ENCODE measurements at regions not wholly inside any gene's neighbourhood (a gene's known extent, or its start where the extent isn't known, plus 50 kb on each side); places are given as distances from the start of the nearest gene placed in this dataset.

- no peak for TF ChIP-seq ZBTB33 (IDR thresholded peaks at IDR 0.05)
- no peak for TF ChIP-seq NR2F2 (IDR thresholded peaks at IDR 0.05)
- TF ChIP-seq GABPA (IDR thresholded peaks at IDR 0.05 in 1 of 2, conservative IDR thresholded peaks at IDR 0.05 in 1 of 2): no peak
- no peak for TF ChIP-seq EGR1 (IDR thresholded peaks at IDR 0.05; ENCODE audit: low read depth in 2 of 2)
- no peak for TF ChIP-seq HNF4G (IDR thresholded peaks at IDR 0.05)
- no peak for TF ChIP-seq YY1 (IDR thresholded peaks at IDR 0.05)
- no peak for TF ChIP-seq SP1 (IDR thresholded peaks at IDR 0.05)
Observed at GRCh38 chr2:238750212-238750904, 97.5 kb upstream of the TWIST2 start (continued).

DNA sequence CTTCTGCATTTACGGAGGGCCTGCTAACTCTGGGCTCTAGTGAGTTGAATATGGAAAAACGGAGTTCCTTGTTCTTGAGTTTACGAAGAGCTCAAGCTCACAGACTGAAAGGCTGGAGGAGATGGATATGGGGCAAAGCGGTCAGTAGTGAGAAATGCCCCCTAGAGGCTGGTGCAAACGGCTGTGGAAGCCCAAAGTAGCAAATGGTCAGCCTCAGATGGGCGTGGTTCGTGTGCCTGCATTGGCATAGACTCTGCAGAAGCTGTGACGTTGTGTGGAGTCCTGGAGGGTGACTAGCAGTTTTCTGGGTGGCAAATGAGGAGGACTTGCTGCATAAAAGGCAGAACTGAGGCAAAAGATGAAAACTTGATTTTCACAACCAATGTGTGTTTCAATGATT, 93.6 kb upstream of the TWIST2 start:
- Histone ChIP-seq H3K27ac (ENCODE audit: low read depth in 1 of 2, low read length in 2 of 2) (no peak overlapping the region), H3K4me1 (ENCODE audit: control insufficient read depth in 4 of 4, insufficient read depth in 4 of 4, low read length in 3 of 4) (no peaks in the 10 kb centered on the region), H3K27me3 (ENCODE audit: control insufficient read depth in 4 of 4, insufficient read depth in 4 of 4, low read length in 3 of 4) (no peaks in the 10 kb centered on the region), H3K36me3 (ENCODE audit: control insufficient read depth in 4 of 4, insufficient read depth in 3 of 4, low read depth in 1 of 4, low read length in 3 of 4) (no peaks in the 10 kb centered on the region), H3K9ac (ENCODE audit: low read depth in 1 of 2, low read length in 2 of 2) (no peak overlapping the region), H3K4me3 (ENCODE audit: low read depth in 1 of 3, low read length in 3 of 3) (no peak overlapping the region), H3K9me3 (ENCODE audit: control insufficient read depth in 4 of 4, low read length in 3 of 4) (peaks cover 0 to 7% (median 3%) of the 10 kb centered on the region in 4 donors)
- no peak for DNase-seq (ENCODE audit: low spot score)
- TF ChIP-seq GABPA (IDR thresholded peaks at IDR 0.05 in 1 of 2, conservative IDR thresholded peaks at IDR 0.05 in 1 of 2) (no peak), SP1 (IDR thresholded peaks at IDR 0.05) (no peak), EGR1 (IDR thresholded peaks at IDR 0.05; ENCODE audit: low read depth in 2 of 2) (no peak), YY1 (IDR thresholded peaks at IDR 0.05) (no peak), REST (IDR thresholded peaks at IDR 0.05) (no peak), TAF1 (conservative IDR thresholded peaks at IDR 0.05) (no peak), ZBTB33 (IDR thresholded peaks at IDR 0.05) (no peak), JUND (IDR thresholded peaks at IDR 0.05) (no peak), FOXA1 (IDR thresholded peaks at IDR 0.05) (no peak), HNF4A (conservative IDR thresholded peaks at IDR 0.05) (no peak), FOXA2 (IDR thresholded peaks at IDR 0.05) (no peak), HNF4G (IDR thresholded peaks at IDR 0.05) (no peak), RAD21 (IDR thresholded peaks at IDR 0.05) (no peak), RXRA (IDR thresholded peaks at IDR 0.05) (no peak)
- TF ChIP-seq, protein P1, sequence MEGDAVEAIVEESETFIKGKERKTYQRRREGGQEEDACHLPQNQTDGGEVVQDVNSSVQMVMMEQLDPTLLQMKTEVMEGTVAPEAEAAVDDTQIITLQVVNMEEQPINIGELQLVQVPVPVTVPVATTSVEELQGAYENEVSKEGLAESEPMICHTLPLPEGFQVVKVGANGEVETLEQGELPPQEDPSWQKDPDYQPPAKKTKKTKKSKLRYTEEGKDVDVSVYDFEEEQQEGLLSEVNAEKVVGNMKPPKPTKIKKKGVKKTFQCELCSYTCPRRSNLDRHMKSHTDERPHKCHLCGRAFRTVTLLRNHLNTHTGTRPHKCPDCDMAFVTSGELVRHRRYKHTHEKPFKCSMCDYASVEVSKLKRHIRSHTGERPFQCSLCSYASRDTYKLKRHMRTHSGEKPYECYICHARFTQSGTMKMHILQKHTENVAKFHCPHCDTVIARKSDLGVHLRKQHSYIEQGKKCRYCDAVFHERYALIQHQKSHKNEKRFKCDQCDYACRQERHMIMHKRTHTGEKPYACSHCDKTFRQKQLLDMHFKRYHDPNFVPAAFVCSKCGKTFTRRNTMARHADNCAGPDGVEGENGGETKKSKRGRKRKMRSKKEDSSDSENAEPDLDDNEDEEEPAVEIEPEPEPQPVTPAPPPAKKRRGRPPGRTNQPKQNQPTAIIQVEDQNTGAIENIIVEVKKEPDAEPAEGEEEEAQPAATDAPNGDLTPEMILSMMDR (IDR thresholded peaks at IDR 0.05; ENCODE audit: low read depth, low read length, missing input control): no peak
- 59% methylated on average over 8 of the region's 8 CpGs for WGBS
